Bronchial epithelial cell (primary cell): ENCODE measurements at regions not wholly inside any gene's neighbourhood (a gene's known extent, or its start where the extent isn't known, plus 50 kb on each side); places are given as distances from the start of the nearest gene placed in this dataset.

ENCODE experiments used
- DNase-seq: peaks from one replicate; pipeline ENCODE4 v3.0.0-alpha.2; 2010; ENCODE audit warnings: low read depth
- FAIRE-seq: peaks from 2 replicates; lab custom pipeline; 2011; peaks lifted over from hg19 to GRCh38; lab: Jason Lieb, UNC
- H3K27me3 ChIP-seq: 2 replicates; pipeline ENCODE4 v1.5.1; 2011; ENCODE audit warnings: low read length; ENCODE audit not compliant: control insufficient read depth, insufficient read depth
- H3K36me3 ChIP-seq: 2 replicates; pipeline ENCODE4 v1.5.1; 2011; ENCODE audit warnings: low read length; ENCODE audit not compliant: control insufficient read depth, insufficient read depth
- H3K4me3 ChIP-seq: 2 replicates; pipeline ENCODE4 v1.5.1; 2011; ENCODE audit warnings: mild to moderate bottlenecking, low read depth, low read length, control low read depth
- TF ChIP-seq, protein P1 (sequence below): IDR thresholded peaks from 2 replicates; pipeline ENCODE4 v1.5.1; 2011; ENCODE audit warnings: mild to moderate bottlenecking, moderate library complexity, low read length, control low read depth, inconsistent platforms; ENCODE audit not compliant: insufficient read depth, severe bottlenecking

DNA sequence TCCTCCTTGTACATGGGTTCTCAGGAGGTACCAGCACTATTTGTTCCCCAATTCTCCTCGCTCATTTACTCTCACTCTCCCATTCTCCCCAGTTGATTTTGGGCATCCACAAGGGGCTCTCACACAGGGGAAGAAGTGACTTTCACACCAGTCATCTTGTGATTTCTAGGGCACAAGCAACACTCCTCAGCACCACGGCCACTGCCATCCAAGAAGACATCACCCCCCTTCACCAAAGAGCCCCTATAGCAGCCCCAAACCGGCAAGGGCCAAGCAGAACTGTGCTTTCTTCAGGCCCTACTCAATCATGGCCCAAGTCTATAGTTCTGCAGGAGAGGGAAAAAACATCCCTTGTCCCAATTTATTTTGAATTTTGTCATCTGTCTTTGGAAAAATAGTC lies 209.2 kb upstream of the ARL4C start:
- H3K27me3 ChIP-seq: no peaks in the 10 kb centered on the region
- no peaks in the 10 kb centered on the region for H3K36me3 ChIP-seq
- DNase-seq: no peak
- H3K4me3 ChIP-seq: no peak overlapping the region
- FAIRE-seq: no peak
- TF ChIP-seq, protein P1, sequence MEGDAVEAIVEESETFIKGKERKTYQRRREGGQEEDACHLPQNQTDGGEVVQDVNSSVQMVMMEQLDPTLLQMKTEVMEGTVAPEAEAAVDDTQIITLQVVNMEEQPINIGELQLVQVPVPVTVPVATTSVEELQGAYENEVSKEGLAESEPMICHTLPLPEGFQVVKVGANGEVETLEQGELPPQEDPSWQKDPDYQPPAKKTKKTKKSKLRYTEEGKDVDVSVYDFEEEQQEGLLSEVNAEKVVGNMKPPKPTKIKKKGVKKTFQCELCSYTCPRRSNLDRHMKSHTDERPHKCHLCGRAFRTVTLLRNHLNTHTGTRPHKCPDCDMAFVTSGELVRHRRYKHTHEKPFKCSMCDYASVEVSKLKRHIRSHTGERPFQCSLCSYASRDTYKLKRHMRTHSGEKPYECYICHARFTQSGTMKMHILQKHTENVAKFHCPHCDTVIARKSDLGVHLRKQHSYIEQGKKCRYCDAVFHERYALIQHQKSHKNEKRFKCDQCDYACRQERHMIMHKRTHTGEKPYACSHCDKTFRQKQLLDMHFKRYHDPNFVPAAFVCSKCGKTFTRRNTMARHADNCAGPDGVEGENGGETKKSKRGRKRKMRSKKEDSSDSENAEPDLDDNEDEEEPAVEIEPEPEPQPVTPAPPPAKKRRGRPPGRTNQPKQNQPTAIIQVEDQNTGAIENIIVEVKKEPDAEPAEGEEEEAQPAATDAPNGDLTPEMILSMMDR: no peak

DNA sequence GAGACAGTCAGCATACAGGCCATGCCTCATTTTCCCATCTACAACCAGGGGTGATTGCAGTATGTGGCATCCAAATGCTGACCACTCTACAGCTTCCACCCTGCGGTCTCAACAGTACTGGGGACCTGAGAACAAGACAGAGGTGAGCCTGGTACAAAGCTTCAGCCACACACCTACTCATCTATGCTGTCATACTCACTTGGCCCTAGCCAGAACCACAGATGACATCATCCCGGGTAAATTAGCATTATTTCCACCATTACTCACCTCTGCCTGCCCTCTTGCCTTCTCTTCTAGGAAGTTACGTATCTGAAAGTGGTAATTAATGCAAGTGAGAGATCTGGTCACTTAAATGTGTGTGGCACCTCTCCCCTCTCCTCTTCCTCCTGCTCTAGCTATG lies 208.2 kb upstream of the ARL4C start:
- TF ChIP-seq, protein P1: no peak

DNA sequence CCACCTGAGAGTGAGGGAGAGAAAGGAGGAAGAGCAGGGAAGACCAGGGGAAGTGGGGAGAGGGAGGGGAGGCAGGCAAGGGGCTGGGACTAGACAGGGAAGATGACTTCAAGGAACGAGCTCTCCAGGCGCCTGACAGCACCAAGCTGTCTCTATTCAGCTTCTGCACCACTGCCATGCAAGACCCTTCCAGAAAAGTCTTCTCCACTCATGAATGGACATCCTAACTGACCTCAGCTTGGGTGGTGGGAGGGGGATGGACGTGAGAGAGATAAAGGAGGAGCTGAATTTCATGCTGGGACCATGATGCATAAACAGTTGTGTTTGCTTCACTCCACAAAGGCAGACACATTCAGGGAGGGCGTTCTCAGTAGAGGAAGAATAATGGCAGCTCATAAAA lies 206.4 kb upstream of the ARL4C start:
- TF ChIP-seq, protein P1: no peak
- H3K4me3 ChIP-seq: no peak overlapping the region
- H3K27me3 ChIP-seq: no peaks in the 10 kb centered on the region
- DNase-seq (no peak), FAIRE-seq (peak; percentile 81)
- H3K36me3 ChIP-seq: no peaks in the 10 kb centered on the region

More for the DNA sequence above, 208.2 kb upstream of the ARL4C start:
- Histone ChIP-seq H3K27me3 (no peaks in the 10 kb centered on the region), H3K4me3 (no peak overlapping the region), H3K36me3 (no peaks in the 10 kb centered on the region)
- peak; percentile 60 for FAIRE-seq
- peak; percentile 91 for DNase-seq

DNA sequence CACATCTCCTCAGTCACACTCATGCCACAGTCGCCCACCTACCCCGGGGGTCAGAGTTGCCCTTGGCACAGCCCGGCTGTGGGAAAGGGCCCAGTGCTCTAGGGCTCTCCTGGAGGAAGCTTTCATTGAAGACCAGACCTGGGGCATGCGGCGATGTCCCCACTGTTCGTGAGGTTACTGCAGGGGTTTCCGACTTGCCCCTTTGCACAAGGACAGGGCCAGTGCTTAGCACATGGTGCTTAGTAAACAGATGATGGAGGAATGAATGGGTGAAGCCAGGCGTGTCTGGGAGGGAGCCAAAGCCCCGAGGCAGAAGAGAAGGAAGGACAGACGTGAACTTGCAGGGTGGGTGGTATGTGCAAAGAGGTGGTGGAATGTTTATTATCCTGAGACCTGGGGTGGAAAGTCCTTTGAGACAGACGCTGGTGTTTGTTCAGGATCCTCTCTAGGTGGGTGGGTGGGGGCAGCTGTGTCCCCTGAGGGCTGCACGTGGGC lies 205.9 kb upstream of the ARL4C start:
- peak; percentile 80 for DNase-seq
- Histone ChIP-seq H3K36me3 (no peaks in the 10 kb centered on the region), H3K27me3 (no peaks in the 10 kb centered on the region), H3K4me3 (no peak overlapping the region)
- FAIRE-seq: peak; percentile 92
- TF ChIP-seq, protein P1: no peak

DNA sequence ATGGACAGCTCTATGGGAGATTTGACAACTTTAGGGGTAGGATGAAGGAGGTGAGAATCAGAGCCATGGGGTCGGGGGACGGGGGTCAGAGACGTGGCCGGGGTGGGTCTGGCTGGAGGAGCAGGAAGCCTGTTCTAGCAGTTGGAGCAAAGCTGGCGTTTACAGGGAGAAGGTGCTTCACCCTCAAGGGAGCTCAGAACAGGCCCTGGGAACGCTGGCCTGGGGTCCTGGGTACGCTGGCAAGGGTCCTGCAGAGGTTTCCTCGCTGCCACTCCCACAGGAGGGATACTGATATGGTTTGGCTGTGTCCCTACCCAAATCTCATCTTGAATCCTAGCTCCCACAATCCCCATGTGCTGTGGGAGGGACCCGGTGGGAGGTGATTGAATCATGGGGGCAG lies 205.0 kb upstream of the ARL4C start:
- Histone ChIP-seq H3K36me3 (no peaks in the 10 kb centered on the region), H3K27me3 (no peaks in the 10 kb centered on the region), H3K4me3 (no peak overlapping the region)
- no peak for FAIRE-seq
- TF ChIP-seq, protein P1: no peak
- no peak for DNase-seq

DNA sequence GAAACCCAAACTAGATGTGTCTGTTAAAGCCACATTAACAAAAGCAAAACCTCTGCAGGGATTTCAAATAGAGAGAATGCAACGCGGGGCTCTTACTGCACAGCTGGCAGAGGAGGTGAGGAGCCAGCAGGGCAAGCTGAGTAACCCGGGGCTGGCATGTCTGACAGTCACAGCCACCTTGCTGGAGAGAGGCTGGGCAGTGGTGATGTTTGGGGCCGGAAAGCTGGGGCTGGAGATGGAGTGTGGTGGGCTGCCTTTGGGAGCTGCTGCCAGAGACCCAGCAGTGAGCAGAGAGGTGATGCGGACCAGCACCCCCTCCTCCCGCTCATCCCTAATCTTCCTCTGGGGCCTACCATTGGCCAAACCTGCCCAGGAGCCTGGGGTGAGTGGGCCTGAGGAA lies 204.5 kb upstream of the ARL4C start:
- FAIRE-seq (no peak), DNase-seq (no peak)
- H3K4me3 ChIP-seq: no peak overlapping the region
- H3K36me3 ChIP-seq: no peaks in the 10 kb centered on the region
- H3K27me3 ChIP-seq: no peaks in the 10 kb centered on the region
- TF ChIP-seq, protein P1: no peak
